ENCODE measurements at regions not wholly inside any gene's neighbourhood (a gene's known extent, or its start where the extent isn't known, plus 50 kb on each side); places are given as distances from the start of the nearest gene placed in this dataset.

- DNase-seq, result no peak
Observed at GRCh38 chr4:101563126-101563525, 215.8 kb upstream of the PPP3CA start.

GRCh38 chr4:101556842-101557241, 209.5 kb upstream of the PPP3CA start:
- DNase-seq, result no peak

GRCh38 chr4:101555341-101555880, 208.1 kb upstream of the PPP3CA start:
- no peak for DNase-seq

GRCh38 chr4:101540336-101540735, 193.0 kb upstream of the PPP3CA start:
- no peak for DNase-seq

GRCh38 chr4:101528526-101528925, 181.2 kb upstream of the PPP3CA start:
- no peak for DNase-seq

GRCh38 chr4:101527188-101527587, 179.9 kb upstream of the PPP3CA start:
- DNase-seq, result no peak

GRCh38 chr4:101515566-101515965, 168.2 kb upstream of the PPP3CA start:
- no peak for DNase-seq

- no peak for DNase-seq
Observed at GRCh38 chr4:101515099-101515498, 167.8 kb upstream of the PPP3CA start.

GRCh38 chr4:101512416-101512815, 165.1 kb upstream of the PPP3CA start:
- no peak for DNase-seq

GRCh38 chr4:101501421-101501820, 154.1 kb upstream of the PPP3CA start:
- no peak for DNase-seq

GRCh38 chr4:101500742-101501141, 153.4 kb upstream of the PPP3CA start:
- no peak for DNase-seq

- DNase-seq, result no peak
Observed at GRCh38 chr4:101475246-101475645, 127.9 kb upstream of the PPP3CA start.

GRCh38 chr4:101471201-101471600, 123.9 kb upstream of the PPP3CA start:
- no peak for DNase-seq

GRCh38 chr4:101464596-101464995, 117.3 kb upstream of the PPP3CA start:
- no peak for DNase-seq

GRCh38 chr4:101458914-101459313, 111.6 kb upstream of the PPP3CA start:
- no peak for DNase-seq

GRCh38 chr4:101458473-101458872, 111.1 kb upstream of the PPP3CA start:
- DNase-seq, result no peak

GRCh38 chr4:101451086-101451485, 103.8 kb upstream of the PPP3CA start:
- DNase-seq, result no peak

GRCh38 chr4:101441446-101441845, 94.1 kb upstream of the PPP3CA start:
- DNase-seq, result peak in 1 of 2 experiments; percentile 30

GRCh38 chr4:101439926-101440325, 92.6 kb upstream of the PPP3CA start:
- DNase-seq, result no peak

- no peak for DNase-seq
Observed at GRCh38 chr4:101421386-101421785, 74.1 kb upstream of the PPP3CA start.

- no peak for DNase-seq
Observed at GRCh38 chr4:101420661-101421060, 73.3 kb upstream of the PPP3CA start.

- peak in 1 of 2 experiments; percentile 37 for DNase-seq
Observed at GRCh38 chr4:101419336-101420135, 72.2 kb upstream of the PPP3CA start.

- no peak for DNase-seq
Observed at GRCh38 chr4:101418466-101418865, 71.1 kb upstream of the PPP3CA start.

GRCh38 chr4:101418055-101418454, 70.7 kb upstream of the PPP3CA start:
- no peak for DNase-seq

GRCh38 chr4:101417046-101417445, 69.7 kb upstream of the PPP3CA start:
- no peak for DNase-seq

Measured in NCI-H446 (cell line).